ENCODE measurements at regions not wholly inside any gene's neighbourhood (a gene's known extent, or its start where the extent isn't known, plus 50 kb on each side); places are given as distances from the start of the nearest gene placed in this dataset.

DNA sequence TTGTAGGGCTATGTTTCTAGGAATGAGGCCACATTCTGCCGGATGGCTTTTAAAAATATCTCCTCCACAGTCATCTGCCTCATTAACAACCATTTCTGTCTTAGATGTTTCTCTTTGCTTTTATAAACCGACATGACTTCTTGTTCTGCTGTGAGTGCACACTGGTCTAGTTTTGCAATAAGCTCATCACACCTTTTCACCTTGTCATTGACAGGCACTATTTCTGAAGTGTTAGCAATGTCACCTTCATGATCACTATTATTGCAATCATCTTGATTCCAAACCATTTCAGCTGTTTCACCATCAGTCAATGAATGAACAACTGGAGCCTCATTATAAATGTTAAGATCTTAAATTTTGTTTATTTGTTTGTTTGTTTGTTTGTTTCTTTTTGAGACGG, 523.7 kb upstream of the DSEL start:
- TF ChIP-seq CTCF (IDR thresholded peaks at IDR 0.05) (no peak), POLR2A (IDR thresholded peaks at IDR 0.05) (no peak), POLR2AphosphoS5 (IDR thresholded peaks at IDR 0.05) (no peak)

All from upper lobe of left lung (tissue), 4 donors.